ENCODE measurements at regions not wholly inside any gene's neighbourhood (a gene's known extent, or its start where the extent isn't known, plus 50 kb on each side); places are given as distances from the start of the nearest gene placed in this dataset.

GRCh38 chr5:8418049-8418426 lies 549.1 kb downstream of the MTRR start:
- intact Hi-C loops (cut with DNase I) = no loop called here
- no peak overlapping the region for H3K4me3 ChIP-seq
- TF ChIP-seq, protein P1, sequence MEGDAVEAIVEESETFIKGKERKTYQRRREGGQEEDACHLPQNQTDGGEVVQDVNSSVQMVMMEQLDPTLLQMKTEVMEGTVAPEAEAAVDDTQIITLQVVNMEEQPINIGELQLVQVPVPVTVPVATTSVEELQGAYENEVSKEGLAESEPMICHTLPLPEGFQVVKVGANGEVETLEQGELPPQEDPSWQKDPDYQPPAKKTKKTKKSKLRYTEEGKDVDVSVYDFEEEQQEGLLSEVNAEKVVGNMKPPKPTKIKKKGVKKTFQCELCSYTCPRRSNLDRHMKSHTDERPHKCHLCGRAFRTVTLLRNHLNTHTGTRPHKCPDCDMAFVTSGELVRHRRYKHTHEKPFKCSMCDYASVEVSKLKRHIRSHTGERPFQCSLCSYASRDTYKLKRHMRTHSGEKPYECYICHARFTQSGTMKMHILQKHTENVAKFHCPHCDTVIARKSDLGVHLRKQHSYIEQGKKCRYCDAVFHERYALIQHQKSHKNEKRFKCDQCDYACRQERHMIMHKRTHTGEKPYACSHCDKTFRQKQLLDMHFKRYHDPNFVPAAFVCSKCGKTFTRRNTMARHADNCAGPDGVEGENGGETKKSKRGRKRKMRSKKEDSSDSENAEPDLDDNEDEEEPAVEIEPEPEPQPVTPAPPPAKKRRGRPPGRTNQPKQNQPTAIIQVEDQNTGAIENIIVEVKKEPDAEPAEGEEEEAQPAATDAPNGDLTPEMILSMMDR (IDR thresholded peaks at IDR 0.05) = no peak
- H3K27me3 ChIP-seq = no peaks in the 10 kb centered on the region
- 29 to 33% methylated on average over 3 of the region's 3 CpGs for WGBS, 2 donors
- H3K4me1 ChIP-seq = peaks cover 0 to 6% (median 0%) of the 10 kb centered on the region in 9 donors
- DNase-seq (no peak), ATAC-seq (no peak)
- peaks cover 0 to 3% (median 0%) of the 10 kb centered on the region in 11 donors for H3K9me3 ChIP-seq
- H3K27ac ChIP-seq = no peak overlapping the region
- H3K36me3 ChIP-seq = no peaks in the 10 kb centered on the region

DNA sequence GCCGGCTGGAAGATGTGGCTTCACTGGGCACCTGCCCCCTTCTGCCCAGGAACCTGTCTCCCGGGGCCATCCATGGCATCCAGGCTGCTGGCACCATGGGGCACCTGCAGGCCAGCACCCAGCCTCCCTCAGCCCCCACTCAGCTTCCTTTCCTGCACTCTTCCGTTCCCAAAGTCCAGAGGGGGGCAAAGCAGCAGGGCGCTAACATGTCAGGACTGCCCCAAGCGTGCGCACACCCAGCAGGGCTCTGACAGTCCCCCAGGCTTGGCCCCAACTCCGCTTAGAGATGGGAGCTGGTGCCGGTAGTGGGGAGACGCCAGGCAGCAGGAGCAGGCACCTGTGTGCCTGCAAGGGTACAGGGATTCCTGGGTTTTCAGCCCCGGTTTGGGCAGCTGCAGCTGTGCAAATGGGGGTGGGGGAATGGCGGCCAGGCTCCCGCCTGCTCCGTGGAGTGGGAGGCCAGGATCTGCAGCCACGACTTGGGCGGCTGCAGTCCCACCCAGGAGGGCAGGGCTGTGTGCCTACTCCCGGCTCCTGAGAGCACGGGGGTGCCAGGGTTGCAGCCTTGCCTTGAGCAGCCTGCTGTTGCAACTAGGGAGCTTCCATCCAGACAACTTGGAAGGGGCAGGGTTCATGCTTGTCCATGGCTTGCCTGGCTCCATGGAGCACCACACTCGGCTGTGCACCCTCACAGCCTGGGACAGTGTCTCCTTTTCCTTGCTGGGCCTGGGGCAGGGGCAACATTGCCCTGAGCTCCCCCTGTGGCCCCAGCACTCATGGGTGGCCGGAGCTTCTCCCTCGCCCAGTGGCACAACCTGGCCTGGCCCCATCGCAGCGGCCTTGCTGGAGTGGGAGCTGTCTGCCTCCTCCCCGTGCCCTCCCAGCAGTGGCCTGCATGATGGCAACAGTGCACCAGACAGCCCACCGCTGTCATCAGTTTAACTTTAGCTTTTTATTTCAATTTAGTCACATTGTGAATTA lies 561.1 kb downstream of the MTRR start:
- no peaks in the 10 kb centered on the region for H3K36me3 ChIP-seq
- no peaks in the 10 kb centered on the region for H3K4me1 ChIP-seq
- 91% methylated on average over 24 of the region's 24 CpGs for WGBS, 2 donors
- intact Hi-C loops (cut with DNase I) = loop anchor here in 1 of 10 donors (10.0 kb wide), 1 partner anchor 1375 kb away; no protein-coding TSS in a partner anchor
- no peak overlapping the region for H3K4me3 ChIP-seq
- no peak overlapping the region for H3K27ac ChIP-seq
- TF ChIP-seq, protein P1 (IDR thresholded peaks at IDR 0.05) = no peak
- peaks cover 0 to 15% (median 0%) of the 10 kb centered on the region in 11 donors for H3K9me3 ChIP-seq
- peak in 1 of 8 donors; percentile 55 for ATAC-seq
- no peaks in the 10 kb centered on the region for H3K27me3 ChIP-seq
- no peak for DNase-seq

GRCh38 chr5:8434501-8434900 lies 565.6 kb downstream of the MTRR start:
- 83 to 87% methylated on average over 2 of the region's 2 CpGs for WGBS, 2 donors
- no peaks in the 10 kb centered on the region for H3K27me3 ChIP-seq
- DNase-seq = no peak
- peaks cover 0 to under 1% (median 0%) of the 10 kb centered on the region in 11 donors for H3K9me3 ChIP-seq
- no peaks in the 10 kb centered on the region for H3K4me1 ChIP-seq
- no peaks in the 10 kb centered on the region for H3K36me3 ChIP-seq
- no peak for ATAC-seq
- TF ChIP-seq, protein P1 (IDR thresholded peaks at IDR 0.05) = no peak
- H3K27ac ChIP-seq = no peak overlapping the region
- no peak overlapping the region for H3K4me3 ChIP-seq
- intact Hi-C loops (cut with DNase I) = no loop called here

DNA sequence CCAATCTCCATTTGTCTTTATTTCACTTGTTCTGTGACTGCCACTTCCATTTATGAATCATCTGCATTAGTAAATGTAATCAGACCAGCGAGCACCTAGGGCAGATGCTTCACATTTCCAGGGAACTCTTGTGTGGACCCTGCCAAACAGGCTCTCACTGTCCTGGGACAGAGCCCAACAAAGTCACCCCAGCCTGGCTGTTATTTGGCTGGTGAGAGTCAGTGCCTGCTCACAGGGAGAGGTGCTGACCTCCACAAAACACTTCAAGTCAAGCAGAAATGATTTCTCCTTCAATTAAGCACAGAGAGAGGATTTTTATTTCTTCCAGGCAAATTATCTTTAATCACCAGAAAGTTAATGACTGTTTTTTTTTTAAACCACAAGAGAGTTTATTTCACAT lies 568.0 kb downstream of the MTRR start:
- TF ChIP-seq, protein P1 (IDR thresholded peaks at IDR 0.05) = no peak
- Histone ChIP-seq H3K9me3 (no peaks in the 10 kb centered on the region), H3K36me3 (no peaks in the 10 kb centered on the region), H3K27me3 (no peaks in the 10 kb centered on the region), H3K27ac (no peak overlapping the region), H3K4me3 (no peak overlapping the region), H3K4me1 (no peaks in the 10 kb centered on the region)
- intact Hi-C loops (cut with DNase I) = no loop called here
- WGBS, 2 donors = 28 to 44% methylated on average over 1 of the region's 1 CpG
- peak in 4 of 8 donors; percentile 38 to 87 (median 66) for ATAC-seq
- DNase-seq = no peak

Data from heart right ventricle (tissue), 16 donors.